ENCODE measurements at regions not wholly inside any gene's neighbourhood (a gene's known extent, or its start where the extent isn't known, plus 50 kb on each side); places are given as distances from the start of the nearest gene placed in this dataset.

GRCh38 chr18:10231220-10231619, 223.2 kb upstream of the APCDD1 start:
- no peak for DNase-seq

GRCh38 chr18:10232062-10232461, 222.4 kb upstream of the APCDD1 start:
- DNase-seq: no peak

GRCh38 chr18:10233082-10233875, 221.2 kb upstream of the APCDD1 start:
- no peak for DNase-seq

GRCh38 chr18:10234281-10234680, 220.2 kb upstream of the APCDD1 start:
- no peak for DNase-seq

GRCh38 chr18:10234912-10235660, 219.3 kb upstream of the APCDD1 start:
- no peak for DNase-seq

- no peak for DNase-seq
These were observed 218.8 kb upstream of the APCDD1 start for GRCh38 chr18:10235661-10235952.

GRCh38 chr18:10239103-10239502, 215.3 kb upstream of the APCDD1 start:
- DNase-seq: no peak

GRCh38 chr18:10239991-10240634, 214.3 kb upstream of the APCDD1 start:
- no peak for DNase-seq

- no peak for DNase-seq
These were observed 213.5 kb upstream of the APCDD1 start for GRCh38 chr18:10240973-10241372.

- no peak for DNase-seq
These were observed 212.9 kb upstream of the APCDD1 start for GRCh38 chr18:10241579-10241978.

- peak; percentile 55 to 73 for DNase-seq
These were observed 211.3 kb upstream of the APCDD1 start for GRCh38 chr18:10242936-10243680.

GRCh38 chr18:10244341-10244740, 210.1 kb upstream of the APCDD1 start:
- no peak for DNase-seq

- DNase-seq: no peak
These were observed 209.2 kb upstream of the APCDD1 start for GRCh38 chr18:10245031-10245845.

GRCh38 chr18:10245846-10246175, 208.6 kb upstream of the APCDD1 start:
- no peak for DNase-seq

- no peak for DNase-seq
These were observed 207.3 kb upstream of the APCDD1 start for GRCh38 chr18:10247021-10247741.

- DNase-seq: no peak
These were observed 206.7 kb upstream of the APCDD1 start for GRCh38 chr18:10247742-10248082.

- no peak for DNase-seq
These were observed 205.7 kb upstream of the APCDD1 start for GRCh38 chr18:10248738-10249137.

GRCh38 chr18:10249270-10249669, 205.2 kb upstream of the APCDD1 start:
- DNase-seq: no peak

GRCh38 chr18:10249801-10250200, 204.6 kb upstream of the APCDD1 start:
- no peak for DNase-seq

- no peak for DNase-seq
These were observed 201.9 kb upstream of the APCDD1 start for GRCh38 chr18:10252494-10252893.

GRCh38 chr18:10252952-10253705, 201.3 kb upstream of the APCDD1 start:
- no peak for DNase-seq

All from NCI-H526 (cell line).